ENCODE measurements at regions not wholly inside any gene's neighbourhood (a gene's known extent, or its start where the extent isn't known, plus 50 kb on each side); places are given as distances from the start of the nearest gene placed in this dataset.
A peak's percentile ranks its signal among the peaks of the same experiment; 100 is the strongest.
"Not testable (repeated sequence)": the region's sequence is repeated elsewhere in the genome, so short reads cannot be mapped to it uniquely, and the experiment has no call there.

- Mint-ChIP-seq H3K27me3 (ENCODE audit: unreplicated experiment) (peaks cover 93% of the 10 kb centered on the region), H3K27ac (ENCODE audit: unreplicated experiment) (no peak overlapping the region), H3K4me1 (ENCODE audit: low read depth, unreplicated experiment) (no peaks in the 10 kb centered on the region), H3K36me3 (ENCODE audit: insufficient read depth, unreplicated experiment) (no peaks in the 10 kb centered on the region), H3K4me3 (ENCODE audit: low read depth, unreplicated experiment) (no peak overlapping the region), H3K9me3 (ENCODE audit: low read depth, unreplicated experiment) (no peaks in the 10 kb centered on the region)
- TF ChIP-seq CTCF (IDR thresholded peaks at IDR 0.05; ENCODE audit: unreplicated experiment) = no peak
- no TSS peak for BruUV-seq (replicated peaks)
- no peak for DNase-seq
- intact Hi-C loops (cut with micrococcal nuclease; ENCODE audit: unreplicated experiment) = no loop called here
- CTCF ChIA-PET = no interaction called here
Observed at GRCh38 chr11:44472916-44473315, 92.5 kb upstream of the CD82 start.

- no TSS peak for BruUV-seq (replicated peaks)
- Mint-ChIP-seq H3K27ac (ENCODE audit: unreplicated experiment) (no peak overlapping the region), H3K4me3 (ENCODE audit: low read depth, unreplicated experiment) (no peak overlapping the region), H3K36me3 (ENCODE audit: insufficient read depth, unreplicated experiment) (no peaks in the 10 kb centered on the region), H3K9me3 (ENCODE audit: low read depth, unreplicated experiment) (no peaks in the 10 kb centered on the region), H3K27me3 (ENCODE audit: unreplicated experiment) (peaks cover 93% of the 10 kb centered on the region), H3K4me1 (ENCODE audit: low read depth, unreplicated experiment) (no peaks in the 10 kb centered on the region)
- TF ChIP-seq CTCF (IDR thresholded peaks at IDR 0.05; ENCODE audit: unreplicated experiment) = no peak
- DNase-seq = no peak
- CTCF ChIA-PET = no interaction called here
- intact Hi-C loops (cut with micrococcal nuclease; ENCODE audit: unreplicated experiment) = no loop called here
Observed at GRCh38 chr11:44474702-44475101, 90.8 kb upstream of the CD82 start.

GRCh38 chr11:44475114-44475686, 90.3 kb upstream of the CD82 start:
- intact Hi-C loops (cut with micrococcal nuclease; ENCODE audit: unreplicated experiment) = no loop called here
- Mint-ChIP-seq H3K9me3 (ENCODE audit: low read depth, unreplicated experiment) (no peaks in the 10 kb centered on the region), H3K4me1 (ENCODE audit: low read depth, unreplicated experiment) (no peaks in the 10 kb centered on the region), H3K27ac (ENCODE audit: unreplicated experiment) (no peak overlapping the region), H3K27me3 (ENCODE audit: unreplicated experiment) (peaks cover 91% of the 10 kb centered on the region), H3K36me3 (ENCODE audit: insufficient read depth, unreplicated experiment) (no peaks in the 10 kb centered on the region), H3K4me3 (ENCODE audit: low read depth, unreplicated experiment) (no peak overlapping the region)
- no peak for DNase-seq
- no TSS peak for BruUV-seq (replicated peaks)
- no peak for TF ChIP-seq CTCF (IDR thresholded peaks at IDR 0.05; ENCODE audit: unreplicated experiment)
- CTCF ChIA-PET = no interaction called here

GRCh38 chr11:44482338-44482737, 83.1 kb upstream of the CD82 start:
- H3K27me3 Mint-ChIP-seq (ENCODE audit: unreplicated experiment) = peaks cover 27% of the 10 kb centered on the region
- H3K9me3 Mint-ChIP-seq (ENCODE audit: low read depth, unreplicated experiment); H3K36me3 Mint-ChIP-seq (ENCODE audit: insufficient read depth, unreplicated experiment); BruUV-seq (replicated peaks); intact Hi-C loops (cut with micrococcal nuclease; ENCODE audit: unreplicated experiment); CTCF ChIA-PET; H3K4me3 Mint-ChIP-seq (ENCODE audit: low read depth, unreplicated experiment); DNase-seq; H3K4me1 Mint-ChIP-seq (ENCODE audit: low read depth, unreplicated experiment); H3K27ac Mint-ChIP-seq (ENCODE audit: unreplicated experiment): not testable (repeated sequence)

- intact Hi-C loops (cut with micrococcal nuclease; ENCODE audit: unreplicated experiment) = no loop called here
- H3K27ac Mint-ChIP-seq (ENCODE audit: unreplicated experiment) = no peak overlapping the region
- DNase-seq = peak; percentile 19
- TF ChIP-seq CTCF (IDR thresholded peaks at IDR 0.05; ENCODE audit: unreplicated experiment) = no peak
- H3K4me1 Mint-ChIP-seq (ENCODE audit: low read depth, unreplicated experiment) = no peaks in the 10 kb centered on the region
- H3K27me3 Mint-ChIP-seq (ENCODE audit: unreplicated experiment) = peaks cover 18% of the 10 kb centered on the region
- BruUV-seq (replicated peaks) = no TSS peak
- peaks cover 3% of the 10 kb centered on the region for H3K9me3 Mint-ChIP-seq (ENCODE audit: low read depth, unreplicated experiment)
- no peak overlapping the region for H3K4me3 Mint-ChIP-seq (ENCODE audit: low read depth, unreplicated experiment)
- CTCF ChIA-PET = no interaction called here
- H3K36me3 Mint-ChIP-seq (ENCODE audit: insufficient read depth, unreplicated experiment) = no peaks in the 10 kb centered on the region
Observed at GRCh38 chr11:44483919-44484610, 81.4 kb upstream of the CD82 start.
